HepG2 (cell line): ENCODE measurements at regions not wholly inside any gene's neighbourhood (a gene's known extent, or its start where the extent isn't known, plus 50 kb on each side); places are given as distances from the start of the nearest gene placed in this dataset.

Experiments
- ATAC-seq: fragments of 200-7000 bp; cut with Tn5 transposase; 3 replicates; pipeline ENCODE4 v1.9.1; 2020; ENCODE audit warnings: mild to moderate bottlenecking, moderate library complexity
- BruUV-seq: library from RNA; stranded (reverse); fragments of 400-500 nt; replicated peaks from 2 replicates; lab custom pipeline; 2021; lab: Mats Ljungman, UMichigan
- CTCF ChIA-PET: fragments of 300-600 bp; formaldehyde crosslinking; extraction: SDS; loops from one replicate; lab custom pipeline; 2021; ENCODE audit warnings: low total read pairs, inconsistent platforms, low intra/inter-chr PET ratio; lab: Yijun Ruan, JAX
- POLR2A ChIA-PET: fragments of 350-600 bp; sonication (Branson Sonifier 250); formaldehyde crosslinking; loops from one replicate; lab custom pipeline; 2020; ENCODE audit warnings: antibody characterized with exemption, inconsistent platforms; lab: Yijun Ruan, JAX
- DNase-seq: peaks from one replicate; pipeline ENCODE4 v3.0.0-alpha.2; 2015; ENCODE audit warnings: low spot score
- FAIRE-seq: peaks from 3 replicates; lab custom pipeline; 2011; peaks lifted over from hg19 to GRCh38; lab: Jason Lieb, UNC
- H2AFZ ChIP-seq: one replicate; pipeline ENCODE4 v1.6.1; 2011; ENCODE audit warnings: low read length, inconsistent platforms
- H3K27ac ChIP-seq: fragments of 300-600 bp; 3 replicates; pipeline ENCODE4 v1.8.0; 2011; ENCODE audit warnings: mixed run types, mild to moderate bottlenecking, mixed read lengths, low read length, inconsistent platforms; ENCODE audit not compliant: insufficient read depth; ENCODE audit errors: extremely low read length
- H3K27me3 ChIP-seq, 2 experiments: fragments of 200-600 bp in 1 of 2; 2 replicates in 1 of 2; 3 replicates in 1 of 2; pipeline versions ENCODE4 v1.6.0 to v1.8.0; 2011; ENCODE audit warnings: low read length in 2 of 2, mild to moderate bottlenecking in 2 of 2, moderate library complexity in 2 of 2, inconsistent platforms in 1 of 2; ENCODE audit not compliant: insufficient read depth in 2 of 2, control insufficient read depth in 1 of 2
- H3K36me3 ChIP-seq, 2 experiments: fragments of 200-600 bp in 1 of 2; replicated peaks in 1 of 2; 2 replicates in 1 of 2; 3 replicates in 1 of 2; pipeline versions ENCODE4 v1.5.1 to v1.8.0; 2011; ENCODE audit warnings: low read length in 2 of 2, inconsistent platforms in 1 of 2; ENCODE audit not compliant: insufficient read depth in 2 of 2, control insufficient read depth in 1 of 2
- H3K4me1 ChIP-seq: 2 replicates; pipeline ENCODE4 v1.5.1; 2012; ENCODE audit warnings: low read length, inconsistent platforms; ENCODE audit not compliant: insufficient read depth
- H3K4me2 ChIP-seq: 2 replicates; pipeline ENCODE4 v1.6.0; 2011; ENCODE audit warnings: low read depth, low read length, inconsistent platforms
- H3K4me3 ChIP-seq, 3 experiments: fragments of 200-600 bp in 1 of 3; sonication (generic), shearing (Covaris generic) in 1 of 3; replicated peaks in 1 of 3; 2 replicates each; pipeline ENCODE4 v1.5.1; 2011 to 2016; ENCODE audit warnings: low read length in 3 of 3, inconsistent platforms in 2 of 3, low read depth in 2 of 3, mild to moderate bottlenecking in 2 of 3, control low read depth in 1 of 3, mixed read lengths in 1 of 3; ENCODE audit not compliant: insufficient read depth in 1 of 3
- H3K79me2 ChIP-seq: one replicate; pipeline ENCODE4 v1.6.1; 2011; ENCODE audit warnings: low read length, inconsistent platforms; ENCODE audit not compliant: insufficient read depth
- H3K9ac ChIP-seq: 2 replicates; pipeline ENCODE4 v1.6.0; 2011; ENCODE audit warnings: mild to moderate bottlenecking, low read depth, low read length, inconsistent platforms; ENCODE audit not compliant: insufficient read depth
- H3K9me3 ChIP-seq: 2 replicates; pipeline ENCODE4 v1.5.1; 2012; ENCODE audit warnings: mild to moderate bottlenecking, low read length
- H4K20me1 ChIP-seq: 2 replicates; pipeline ENCODE4 v1.6.0; 2011; ENCODE audit warnings: inconsistent platforms, mild to moderate bottlenecking, low read length, moderate library complexity; ENCODE audit not compliant: insufficient read depth
- CCDC6 ChIP-seq: sonication (generic); formaldehyde crosslinking; IDR thresholded peaks from 2 replicates; pipeline ENCODE4 v1.8.1; 2022; ENCODE audit warnings: mild to moderate bottlenecking, missing genetic modification reagents, moderate library complexity
- NR2F2 ChIP-seq: IDR thresholded peaks from 2 replicates; pipeline ENCODE4 v1.6.1; 2012; ENCODE audit warnings: low read depth, inconsistent platforms, borderline replicate concordance
- TAF1 ChIP-seq: sonication (generic); formaldehyde crosslinking; IDR thresholded peaks from 2 replicates; pipeline ENCODE4 v1.4.0; 2020; ENCODE audit warnings: missing genetic modification reagents
- ZBTB1 ChIP-seq: sonication (generic); formaldehyde crosslinking; IDR thresholded peaks from 2 replicates; pipeline ENCODE4 v1.4.0; 2020; ENCODE audit warnings: missing genetic modification reagents, borderline replicate concordance
- ZC3H13 ChIP-seq: sonication (generic); formaldehyde crosslinking; IDR thresholded peaks from 2 replicates; pipeline ENCODE4 v1.8.1; 2023; ENCODE audit warnings: mild to moderate bottlenecking, missing genetic modification reagents, moderate library complexity
- ZNF383 ChIP-seq: sonication (generic); formaldehyde crosslinking; IDR thresholded peaks from 2 replicates; pipeline ENCODE4 v1.4.0; 2020; ENCODE audit warnings: missing genetic modification reagents, mild to moderate bottlenecking, borderline replicate concordance
- WGBS: methylation state at CpG from one replicate; pipeline ENCODE4 v1.1.6; 2017; ENCODE audit warnings: low lambda C conversion rate; 5-methylcytosine and 5-hydroxymethylcytosine counted together
- in situ Hi-C: cut with HindIII; loops from 2 replicates; pipeline ENCODE4 v1.10.0; 2017; ENCODE audit warnings: low pct_unique_long_range_greater_than_20kb; ENCODE audit not compliant: extremely low pct_ligation_motif_present
- intact Hi-C: fragments of 100-400 bp; cut with micrococcal nuclease; formaldehyde crosslinking; loops from one replicate; pipeline ENCODE4 v1.10.0; 2022; ENCODE audit not compliant: unreplicated experiment
- TF ChIP-seq, protein P1 (sequence below): sonication (generic); formaldehyde crosslinking; IDR thresholded peaks from 2 replicates; pipeline ENCODE4 v1.4.0; 2020; ENCODE audit warnings: missing genetic modification reagents, borderline replicate concordance
- TF ChIP-seq, protein P2 (sequence below): sonication (generic); formaldehyde crosslinking; IDR thresholded peaks from 2 replicates; pipeline ENCODE4 v1.5.1; 2020; ENCODE audit warnings: mild to moderate bottlenecking, missing genetic modification reagents

DNA sequence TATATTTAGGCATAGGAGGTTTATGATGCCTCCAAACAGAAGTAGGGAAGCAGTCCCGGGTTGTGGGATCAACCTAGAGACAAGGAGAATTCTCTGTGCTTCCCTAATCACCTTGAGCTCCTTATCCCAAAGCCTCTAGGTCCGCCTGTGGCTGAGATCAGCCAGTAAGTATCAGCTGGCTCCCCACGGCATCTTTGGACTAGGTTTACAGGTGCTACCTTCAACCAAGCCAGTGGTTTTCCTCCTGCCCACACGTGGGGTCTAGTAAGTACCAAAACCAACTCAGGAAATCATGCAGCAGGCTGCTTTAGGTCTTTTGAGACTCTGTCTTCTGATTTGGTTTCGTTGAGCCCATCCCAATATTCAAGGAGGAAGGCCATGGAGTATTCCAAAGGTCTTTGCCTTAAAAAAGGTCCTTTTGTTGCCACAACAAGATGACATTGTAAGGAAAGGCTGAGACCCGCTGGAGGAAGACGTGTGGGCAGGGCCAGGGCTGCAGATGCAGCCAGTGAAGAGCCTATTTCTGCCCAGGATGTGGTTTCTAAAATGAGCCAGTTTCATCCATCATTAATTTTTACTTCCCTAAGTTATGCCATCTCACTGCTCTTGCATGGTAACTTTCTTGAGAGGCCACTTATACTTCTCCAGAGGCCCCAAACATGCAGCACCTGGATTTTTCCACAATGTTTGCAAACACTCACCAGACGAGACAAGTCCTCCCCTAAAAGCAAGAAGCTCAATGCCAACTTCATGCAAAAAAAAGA, 248.7 kb downstream of the RNF152 start:
- BruUV-seq: no TSS peak
- Histone ChIP-seq H3K4me1 (no peaks in the 10 kb centered on the region; the same call in 1 of the 2 replicates), H4K20me1 (no peaks in the 10 kb centered on the region), H3K27me3 (no peaks in the 10 kb centered on the region), H3K79me2 (no peaks in the 10 kb centered on the region), H3K4me3 (no peak overlapping the region), H3K9me3 (no peaks in the 10 kb centered on the region), H2AFZ (no peak overlapping the region), H3K36me3 (no peaks in the 10 kb centered on the region)
- ATAC-seq (no peak), DNase-seq (no peak)
- POLR2A ChIA-PET: no interaction called here
- in situ Hi-C loops: no loop called here
- under 1% methylated on average over 5 of the region's 8 CpGs for WGBS
- intact Hi-C loops: no loop called here
- TF ChIP-seq, protein P1, sequence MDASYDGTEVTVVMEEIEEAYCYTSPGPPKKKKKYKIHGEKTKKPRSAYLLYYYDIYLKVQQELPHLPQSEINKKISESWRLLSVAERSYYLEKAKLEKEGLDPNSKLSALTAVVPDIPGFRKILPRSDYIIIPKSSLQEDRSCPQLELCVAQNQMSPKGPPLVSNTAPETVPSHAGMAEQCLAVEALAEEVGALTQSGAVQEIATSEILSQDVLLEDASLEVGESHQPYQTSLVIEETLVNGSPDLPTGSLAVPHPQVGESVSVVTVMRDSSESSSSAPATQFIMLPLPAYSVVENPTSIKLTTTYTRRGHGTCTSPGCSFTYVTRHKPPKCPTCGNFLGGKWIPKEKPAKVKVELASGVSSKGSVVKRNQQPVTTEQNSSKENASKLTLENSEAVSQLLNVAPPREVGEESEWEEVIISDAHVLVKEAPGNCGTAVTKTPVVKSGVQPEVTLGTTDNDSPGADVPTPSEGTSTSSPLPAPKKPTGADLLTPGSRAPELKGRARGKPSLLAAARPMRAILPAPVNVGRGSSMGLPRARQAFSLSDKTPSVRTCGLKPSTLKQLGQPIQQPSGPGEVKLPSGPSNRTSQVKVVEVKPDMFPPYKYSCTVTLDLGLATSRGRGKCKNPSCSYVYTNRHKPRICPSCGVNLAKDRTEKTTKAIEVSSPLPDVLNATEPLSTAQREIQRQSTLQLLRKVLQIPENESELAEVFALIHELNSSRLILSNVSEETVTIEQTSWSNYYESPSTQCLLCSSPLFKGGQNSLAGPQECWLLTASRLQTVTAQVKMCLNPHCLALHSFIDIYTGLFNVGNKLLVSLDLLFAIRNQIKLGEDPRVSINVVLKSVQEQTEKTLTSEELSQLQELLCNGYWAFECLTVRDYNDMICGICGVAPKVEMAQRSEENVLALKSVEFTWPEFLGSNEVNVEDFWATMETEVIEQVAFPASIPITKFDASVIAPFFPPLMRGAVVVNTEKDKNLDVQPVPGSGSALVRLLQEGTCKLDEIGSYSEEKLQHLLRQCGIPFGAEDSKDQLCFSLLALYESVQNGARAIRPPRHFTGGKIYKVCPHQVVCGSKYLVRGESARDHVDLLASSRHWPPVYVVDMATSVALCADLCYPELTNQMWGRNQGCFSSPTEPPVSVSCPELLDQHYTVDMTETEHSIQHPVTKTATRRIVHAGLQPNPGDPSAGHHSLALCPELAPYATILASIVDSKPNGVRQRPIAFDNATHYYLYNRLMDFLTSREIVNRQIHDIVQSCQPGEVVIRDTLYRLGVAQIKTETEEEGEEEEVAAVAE (CRISPR knock-in tag): no peak
- TF ChIP-seq NR2F2: no peak
- no peak for TF ChIP-seq TAF1
- no peak for TF ChIP-seq ZC3H13 (CRISPR knock-in tag)
- TF ChIP-seq ZNF383 (CRISPR knock-in tag): no peak
- no peak for TF ChIP-seq ZBTB1 (CRISPR knock-in tag)
- no peak for TF ChIP-seq CCDC6
- TF ChIP-seq, protein P2, sequence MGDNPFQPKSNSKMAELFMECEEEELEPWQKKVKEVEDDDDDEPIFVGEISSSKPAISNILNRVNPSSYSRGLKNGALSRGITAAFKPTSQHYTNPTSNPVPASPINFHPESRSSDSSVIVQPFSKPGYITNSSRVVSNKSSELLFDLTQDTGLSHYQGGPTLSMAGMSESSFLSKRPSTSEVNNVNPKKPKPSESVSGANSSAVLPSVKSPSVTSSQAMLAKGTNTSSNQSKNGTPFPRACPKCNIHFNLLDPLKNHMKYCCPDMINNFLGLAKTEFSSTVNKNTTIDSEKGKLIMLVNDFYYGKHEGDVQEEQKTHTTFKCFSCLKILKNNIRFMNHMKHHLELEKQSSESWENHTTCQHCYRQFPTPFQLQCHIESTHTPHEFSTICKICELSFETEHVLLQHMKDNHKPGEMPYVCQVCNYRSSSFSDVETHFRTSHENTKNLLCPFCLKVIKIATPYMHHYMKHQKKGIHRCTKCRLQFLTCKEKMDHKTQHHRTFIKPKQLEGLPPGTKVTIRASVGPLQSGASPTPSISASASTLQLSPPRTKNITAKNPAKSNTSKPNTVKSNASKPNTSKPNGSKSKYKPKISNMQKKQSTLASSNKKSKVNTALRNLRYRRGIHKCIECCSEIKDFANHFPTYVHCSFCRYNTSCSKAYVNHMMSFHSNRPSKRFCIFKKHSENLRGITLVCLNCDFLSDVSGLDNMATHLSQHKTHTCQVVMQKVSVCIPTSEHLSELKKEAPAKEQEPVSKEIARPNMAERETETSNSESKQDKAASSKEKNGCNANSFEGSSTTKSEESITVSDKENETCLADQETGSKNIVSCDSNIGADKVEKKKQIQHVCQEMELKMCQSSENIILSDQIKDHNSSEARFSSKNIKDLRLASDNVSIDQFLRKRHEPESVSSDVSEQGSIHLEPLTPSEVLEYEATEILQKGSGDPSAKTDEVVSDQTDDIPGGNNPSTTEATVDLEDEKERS (CRISPR knock-in tag): no peak
- TF ChIP-seq, all 625 proteins: peak for 0
- H3K27ac ChIP-seq: no peak overlapping the region
- no peak overlapping the region for H3K4me2 ChIP-seq
- CTCF ChIA-PET: no interaction called here
- no peak overlapping the region for H3K9ac ChIP-seq
- FAIRE-seq: no peak
